H9 (cell line): ENCODE measurements at regions not wholly inside any gene's neighbourhood (a gene's known extent, or its start where the extent isn't known, plus 50 kb on each side); places are given as distances from the start of the nearest gene placed in this dataset.

Source experiments
- DNase-seq: peaks from one replicate; pipeline ENCODE4 v3.0.0-alpha.2; 2017
- H2AFZ ChIP-seq: one replicate; pipeline ENCODE4 v1.6.1; 2013; ENCODE audit warnings: mild to moderate bottlenecking, low read length, control low read depth, moderate library complexity
- H2AK5ac ChIP-seq: 2 replicates; pipeline ENCODE4 v1.6.1; 2013; ENCODE audit warnings: low read length, control low read depth, mixed read lengths; ENCODE audit not compliant: insufficient read length
- H2BK120ac ChIP-seq: one replicate; pipeline ENCODE4 v1.6.1; 2013; ENCODE audit warnings: low read depth, mild to moderate bottlenecking, low read length, control low read depth, inconsistent platforms; ENCODE audit not compliant: poor library complexity, severe bottlenecking
- H2BK12ac ChIP-seq: 2 replicates; pipeline ENCODE4 v1.6.1; 2013; ENCODE audit warnings: low read length, control low read depth, mixed read lengths, low read depth; ENCODE audit not compliant: insufficient read length
- H2BK15ac ChIP-seq: 2 replicates; pipeline ENCODE4 v1.6.1; 2013; ENCODE audit warnings: low read depth, low read length, control low read depth
- H2BK20ac ChIP-seq: one replicate; pipeline ENCODE4 v1.6.1; 2013; ENCODE audit warnings: low read depth, mild to moderate bottlenecking, low read length, control low read depth, inconsistent platforms; ENCODE audit not compliant: poor library complexity, severe bottlenecking
- H2BK5ac ChIP-seq: 2 replicates; pipeline ENCODE4 v1.6.1; 2013; ENCODE audit warnings: low read length, control low read depth, mixed read lengths; ENCODE audit not compliant: insufficient read length
- H3K14ac ChIP-seq: 2 replicates; pipeline ENCODE4 v1.6.1; 2013; ENCODE audit warnings: low read length, control low read depth; ENCODE audit not compliant: insufficient read depth
- H3K18ac ChIP-seq: 2 replicates; pipeline ENCODE4 v1.6.1; 2013; ENCODE audit warnings: low read depth, mild to moderate bottlenecking, mixed read lengths, low read length, control low read depth; ENCODE audit not compliant: insufficient read length
- H3K23ac ChIP-seq: 2 replicates; pipeline ENCODE4 v1.6.1; 2013; ENCODE audit warnings: low read length, control low read depth, mixed read lengths, low read depth; ENCODE audit not compliant: insufficient read length
- H3K23me2 ChIP-seq: 2 replicates; pipeline ENCODE4 v1.6.1; 2013; ENCODE audit warnings: low read depth, mild to moderate bottlenecking, mixed read lengths, low read length, control low read depth; ENCODE audit not compliant: insufficient read length, poor library complexity, severe bottlenecking
- H3K27ac ChIP-seq: 2 replicates; pipeline ENCODE4 v1.5.1; 2013; ENCODE audit warnings: low read length, control low read depth, mixed read lengths, low read depth; ENCODE audit not compliant: insufficient read length
- H3K27me3 ChIP-seq: 2 replicates; pipeline ENCODE4 v1.6.1; 2013; ENCODE audit warnings: low read length, control low read depth, inconsistent platforms; ENCODE audit not compliant: insufficient read depth
- H3K4ac ChIP-seq: 2 replicates; pipeline ENCODE4 v1.6.1; 2013; ENCODE audit warnings: low read depth, mild to moderate bottlenecking, control low read depth, inconsistent platforms, low read length, moderate library complexity
- H3K4me1 ChIP-seq: 2 replicates; pipeline ENCODE4 v1.6.1; 2013; ENCODE audit warnings: low read length, control low read depth, inconsistent platforms; ENCODE audit not compliant: insufficient read depth
- H3K4me2 ChIP-seq: 2 replicates; pipeline ENCODE4 v1.6.1; 2013; ENCODE audit warnings: low read length, control low read depth, mixed read lengths; ENCODE audit not compliant: insufficient read length, insufficient read depth
- H3K56ac ChIP-seq: 2 replicates; pipeline ENCODE4 v1.6.1; 2013; ENCODE audit warnings: low read depth, mild to moderate bottlenecking, mixed read lengths, low read length, control low read depth; ENCODE audit not compliant: insufficient read length
- H3K79me1 ChIP-seq: 2 replicates; pipeline ENCODE4 v1.6.1; 2013; ENCODE audit warnings: low read depth, mild to moderate bottlenecking, moderate library complexity, low read length, control low read depth, inconsistent platforms; ENCODE audit not compliant: insufficient read depth, poor library complexity, severe bottlenecking
- H3K79me2 ChIP-seq: 2 replicates; pipeline ENCODE4 v1.6.1; 2013; ENCODE audit warnings: low read length, control low read depth, inconsistent platforms; ENCODE audit not compliant: insufficient read depth
- H3K9ac ChIP-seq: 2 replicates; pipeline ENCODE4 v1.6.1; 2013; ENCODE audit warnings: low read length, control low read depth, mixed read lengths; ENCODE audit not compliant: insufficient read length; ENCODE audit errors: extremely low read depth
- H3K9me3 ChIP-seq: one replicate; pipeline ENCODE4 v1.6.1; 2013; ENCODE audit warnings: low read depth, low read length, inconsistent platforms; ENCODE audit not compliant: control insufficient read depth
- H3T11ph ChIP-seq: one replicate; pipeline ENCODE4 v1.6.1; 2013; ENCODE audit warnings: mild to moderate bottlenecking, low read length, control low read depth, inconsistent platforms
- H4K20me1 ChIP-seq: one replicate; pipeline ENCODE4 v1.6.1; 2013; ENCODE audit not compliant: control insufficient read depth, insufficient read length, insufficient read depth
- H4K5ac ChIP-seq: 2 replicates; pipeline ENCODE4 v1.6.1; 2013; ENCODE audit warnings: low read depth, mild to moderate bottlenecking, mixed read lengths, low read length, control low read depth; ENCODE audit not compliant: insufficient read length
- H4K8ac ChIP-seq: replicated peaks from 2 replicates; pipeline ENCODE4 v1.6.1; 2013; ENCODE audit warnings: low read length, control low read depth, mixed read lengths, low read depth; ENCODE audit not compliant: insufficient read length
- H4K91ac ChIP-seq: 2 replicates; pipeline ENCODE4 v1.6.1; 2013; ENCODE audit warnings: low read depth, mild to moderate bottlenecking, moderate library complexity, mixed read lengths, low read length, control low read depth; ENCODE audit not compliant: insufficient read length
- H3K27ac Mint-ChIP-seq, 3 experiments: 2 replicates in 2 of 3; 3 replicates in 1 of 3; pipeline ENCODE4 v1.8.0; 2020 to 2021; ENCODE audit warnings: mixed read lengths in 3 of 3, mild to moderate bottlenecking in 1 of 3, moderate library complexity in 1 of 3
- H3K27me3 Mint-ChIP-seq: 2 replicates; pipeline ENCODE4 v1.8.0; 2021; ENCODE audit warnings: low read depth, mild to moderate bottlenecking, moderate library complexity, mixed read lengths
- H3K36me3 Mint-ChIP-seq, 3 experiments: 2 replicates in 2 of 3; 3 replicates in 1 of 3; pipeline ENCODE4 v1.8.0; 2020 to 2021; ENCODE audit warnings: low read depth in 3 of 3, mixed read lengths in 3 of 3; ENCODE audit not compliant: insufficient read depth in 1 of 3
- H3K4me1 Mint-ChIP-seq, 2 experiments: 2 replicates each; pipeline ENCODE4 v1.8.0; 2020; ENCODE audit warnings: mixed read lengths in 2 of 2
- H3K4me3 Mint-ChIP-seq, 2 experiments: 2 replicates in 1 of 2; 3 replicates in 1 of 2; pipeline ENCODE4 v1.8.0; 2020 to 2021; ENCODE audit warnings: mild to moderate bottlenecking in 2 of 2, mixed read lengths in 2 of 2, moderate library complexity in 1 of 2
- H3K9me3 Mint-ChIP-seq, 2 experiments: 2 replicates in 1 of 2; 3 replicates in 1 of 2; pipeline ENCODE4 v1.8.0; 2020; ENCODE audit warnings: mild to moderate bottlenecking in 2 of 2, mixed read lengths in 2 of 2, moderate library complexity in 1 of 2
- CTCF ChIP-seq: fragments of 200-600 bp; sonication (generic); conservative IDR thresholded peaks from 3 replicates; pipeline ENCODE4 v1.8.0; 2021; ENCODE audit warnings: antibody characterized with exemption, mild to moderate bottlenecking
- WGBS: extraction: QIAGEN DNeasy Blood & Tissue Kit; methylation state at CpG from one replicate; pipeline ENCODE4 v1.1.7; 2013; ENCODE audit warnings: missing lambda C conversion rate, low lambda C conversion rate, mixed read lengths; ENCODE audit not compliant: insufficient read length; ENCODE audit errors: extremely low coverage; 5-methylcytosine and 5-hydroxymethylcytosine counted together

- H3K79me1 ChIP-seq = no peaks in the 10 kb centered on the region
- no peak overlapping the region for H3K14ac ChIP-seq
- Mint-ChIP-seq H3K4me1 (peaks cover 23 to 38% of the 10 kb centered on the region in 2 experiments), H3K27ac (no peak overlapping the region), H3K9me3 (peaks cover 4 to 20% of the 10 kb centered on the region in 2 experiments), H3K36me3 (peaks cover 0 to 21% (median 2%) of the 10 kb centered on the region in 3 experiments; a peak in 5 of 7 replicates), H3K27me3 (peaks cover 11% of the 10 kb centered on the region), H3K4me3 (no peak overlapping the region)
- H3T11ph ChIP-seq = no peak overlapping the region
- no peak overlapping the region for H2BK120ac ChIP-seq
- H2BK5ac ChIP-seq = no peak overlapping the region
- H2AFZ ChIP-seq = no peak overlapping the region
- H2AK5ac ChIP-seq = no peak overlapping the region
- no peak overlapping the region for H2BK12ac ChIP-seq
- H4K91ac ChIP-seq = no peak overlapping the region
- no peak overlapping the region for H3K23ac ChIP-seq
- no peak overlapping the region for H3K27ac ChIP-seq
- no peaks in the 10 kb centered on the region for H3K4me1 ChIP-seq
- no peaks in the 10 kb centered on the region for H4K20me1 ChIP-seq
- no CpG with 5 or more reads among the region's 2 CpGs for WGBS
- no peaks in the 10 kb centered on the region for H3K79me2 ChIP-seq
- no peak overlapping the region for H4K8ac ChIP-seq
- no peak overlapping the region for H2BK15ac ChIP-seq
- DNase-seq = no peak
- no peak overlapping the region for H3K56ac ChIP-seq
- no peak overlapping the region for H3K4ac ChIP-seq
- no peak overlapping the region for H3K4me2 ChIP-seq
- H3K23me2 ChIP-seq = no peaks in the 10 kb centered on the region
- H3K27me3 ChIP-seq = no peaks in the 10 kb centered on the region
- H3K9me3 ChIP-seq = no peaks in the 10 kb centered on the region
- H3K9ac ChIP-seq = no peak overlapping the region
- no peak overlapping the region for H2BK20ac ChIP-seq
- TF ChIP-seq CTCF = no peak
- H3K18ac ChIP-seq = no peak overlapping the region
- H4K5ac ChIP-seq = no peak overlapping the region
Observed at GRCh38 chr11:11125618-11126017, 227.4 kb downstream of the CSNK2A3 start.
